ENCODE measurements at regions not wholly inside any gene's neighbourhood (a gene's known extent, or its start where the extent isn't known, plus 50 kb on each side); places are given as distances from the start of the nearest gene placed in this dataset.

- H3K9me3 ChIP-seq (ENCODE audit: control insufficient read depth, low read depth, low read length), result no peaks in the 10 kb centered on the region
- H3K27me3 ChIP-seq (ENCODE audit: insufficient read depth, low read length), result no peaks in the 10 kb centered on the region
- no peaks in the 10 kb centered on the region for H3K79me1 ChIP-seq (ENCODE audit: insufficient read depth, low read depth, low read length, poor library complexity, severe bottlenecking)
- no peak for TF ChIP-seq CTCF (conservative IDR thresholded peaks at IDR 0.05)
- H4K5ac ChIP-seq (ENCODE audit: insufficient read length, low read depth, low read length), result no peak overlapping the region
- no peak overlapping the region for H4K8ac ChIP-seq (replicated peaks; ENCODE audit: insufficient read length, low read depth, low read length)
- no peak overlapping the region for H2BK120ac ChIP-seq (ENCODE audit: low read depth, low read length, poor library complexity, severe bottlenecking)
- Mint-ChIP-seq H3K27me3 (ENCODE audit: low read depth) (peaks cover 7% of the 10 kb centered on the region), H3K36me3 (ENCODE audit: insufficient read depth in 1 of 3, low read depth in 3 of 3) (no peaks in the 10 kb centered on the region), H3K27ac (no peak overlapping the region), H3K4me3 (no peak overlapping the region), H3K9me3 (no peaks in the 10 kb centered on the region), H3K4me1 (peaks cover 0 to 6% of the 10 kb centered on the region in 2 experiments; a peak in 2 of 4 replicates)
- H3K4me2 ChIP-seq (ENCODE audit: insufficient read depth, insufficient read length, low read length), result no peak overlapping the region
- H3K56ac ChIP-seq (ENCODE audit: insufficient read length, low read depth, low read length), result no peak overlapping the region
- DNase-seq, result no peak
- no peak overlapping the region for H3K23ac ChIP-seq (ENCODE audit: insufficient read length, low read depth, low read length)
- no peak overlapping the region for H3K27ac ChIP-seq (ENCODE audit: insufficient read length, low read depth, low read length)
- no peak overlapping the region for H3K18ac ChIP-seq (ENCODE audit: insufficient read length, low read depth, low read length)
- H2AFZ ChIP-seq (ENCODE audit: low read length), result no peak overlapping the region
- no peaks in the 10 kb centered on the region for H3K79me2 ChIP-seq (ENCODE audit: insufficient read depth, low read length)
- no peak overlapping the region for H2BK20ac ChIP-seq (ENCODE audit: low read depth, low read length, poor library complexity, severe bottlenecking)
- WGBS (ENCODE audit: extremely low coverage, insufficient read length, low lambda C conversion rate), result no CpG with 5 or more reads among the region's 2 CpGs
- H4K20me1 ChIP-seq (ENCODE audit: control insufficient read depth, insufficient read depth, insufficient read length), result no peaks in the 10 kb centered on the region
- H2BK15ac ChIP-seq (ENCODE audit: low read depth, low read length), result no peak overlapping the region
- H2BK12ac ChIP-seq (ENCODE audit: insufficient read length, low read depth, low read length), result no peak overlapping the region
- H2AK5ac ChIP-seq (ENCODE audit: insufficient read length, low read length), result no peak overlapping the region
- no peak overlapping the region for H3K9ac ChIP-seq (ENCODE audit: extremely low read depth, insufficient read length, low read length)
- no peak overlapping the region for H3K14ac ChIP-seq (ENCODE audit: insufficient read depth, low read length)
- no peaks in the 10 kb centered on the region for H3K23me2 ChIP-seq (ENCODE audit: insufficient read length, low read depth, low read length, poor library complexity, severe bottlenecking)
- no peaks in the 10 kb centered on the region for H3K4me1 ChIP-seq (ENCODE audit: insufficient read depth, low read length)
- H3T11ph ChIP-seq (ENCODE audit: low read length), result no peak overlapping the region
- H2BK5ac ChIP-seq (ENCODE audit: insufficient read length, low read length), result no peak overlapping the region
- no peak overlapping the region for H3K4ac ChIP-seq (ENCODE audit: low read depth, low read length)
- H4K91ac ChIP-seq (ENCODE audit: insufficient read length, low read depth, low read length), result no peak overlapping the region
These were observed 132.6 kb upstream of the PROK2 start for GRCh38 chr3:71917545-71917944.

Measured in H9 (cell line).